Stimulated activated CD4-positive, alpha-beta T cell treated with anti-CD3 and anti-CD28 coated beads, Interleukin-4, amount 100 ng/mL, for 4 hours (primary cell): ENCODE measurements at regions not wholly inside any gene's neighbourhood (a gene's known extent, or its start where the extent isn't known, plus 50 kb on each side); places are given as distances from the start of the nearest gene placed in this dataset.

Experiments used
- DNase-seq, 2 experiments: peaks; one replicate each; pipeline ENCODE4 v3.0.0-alpha.2; 2020

- DNase-seq: no peak
Measured at GRCh38 chr2:62447411-62447810, 58.6 kb downstream of the TMEM17 start.

- DNase-seq: no peak
Measured at GRCh38 chr2:62446491-62446890, 59.5 kb downstream of the TMEM17 start.

GRCh38 chr2:62443886-62444285 lies 62.1 kb downstream of the TMEM17 start:
- no peak for DNase-seq

GRCh38 chr2:62443471-62443870 lies 62.5 kb downstream of the TMEM17 start:
- DNase-seq: no peak

GRCh38 chr2:62441824-62442223 lies 64.2 kb downstream of the TMEM17 start:
- no peak for DNase-seq

- DNase-seq: no peak
Measured at GRCh38 chr2:62441421-62441820, 64.6 kb downstream of the TMEM17 start.

- no peak for DNase-seq
Measured at GRCh38 chr2:62440281-62440946, 65.6 kb downstream of the TMEM17 start.

- DNase-seq: no peak
Measured at GRCh38 chr2:62439425-62439824, 66.6 kb downstream of the TMEM17 start.

- no peak for DNase-seq
Measured at GRCh38 chr2:62437785-62438184, 68.2 kb downstream of the TMEM17 start.

- no peak for DNase-seq
Measured at GRCh38 chr2:62435720-62436119, 70.3 kb downstream of the TMEM17 start.

- no peak for DNase-seq
Measured at GRCh38 chr2:62432407-62432806, 73.6 kb downstream of the TMEM17 start.

GRCh38 chr2:62431512-62431911 lies 74.5 kb downstream of the TMEM17 start:
- no peak for DNase-seq

- DNase-seq: no peak
Measured at GRCh38 chr2:62430146-62430545, 75.8 kb downstream of the TMEM17 start.

- no peak for DNase-seq
Measured at GRCh38 chr2:62427146-62427545, 78.8 kb downstream of the TMEM17 start.

- DNase-seq: no peak
Measured at GRCh38 chr2:62426154-62426912, 79.7 kb downstream of the TMEM17 start.

GRCh38 chr2:62425684-62426083 lies 80.3 kb downstream of the TMEM17 start:
- no peak for DNase-seq

GRCh38 chr2:62424899-62425298 lies 81.1 kb downstream of the TMEM17 start:
- no peak for DNase-seq

GRCh38 chr2:62423883-62424458 lies 82.0 kb downstream of the TMEM17 start:
- DNase-seq: no peak

- no peak for DNase-seq
Measured at GRCh38 chr2:62423235-62423634, 82.8 kb downstream of the TMEM17 start.

GRCh38 chr2:62415518-62415917 lies 90.5 kb downstream of the TMEM17 start:
- no peak for DNase-seq

- no peak for DNase-seq
Measured at GRCh38 chr2:62415019-62415431, 91.0 kb downstream of the TMEM17 start.

GRCh38 chr2:62413116-62413663 lies 92.8 kb downstream of the TMEM17 start:
- DNase-seq: no peak

- DNase-seq: no peak
Measured at GRCh38 chr2:62412347-62412742, 93.7 kb downstream of the TMEM17 start.

GRCh38 chr2:62410926-62411456 lies 95.0 kb downstream of the TMEM17 start:
- DNase-seq: no peak
